ENCODE measurements at regions not wholly inside any gene's neighbourhood (a gene's known extent, or its start where the extent isn't known, plus 50 kb on each side); places are given as distances from the start of the nearest gene placed in this dataset.

DNA sequence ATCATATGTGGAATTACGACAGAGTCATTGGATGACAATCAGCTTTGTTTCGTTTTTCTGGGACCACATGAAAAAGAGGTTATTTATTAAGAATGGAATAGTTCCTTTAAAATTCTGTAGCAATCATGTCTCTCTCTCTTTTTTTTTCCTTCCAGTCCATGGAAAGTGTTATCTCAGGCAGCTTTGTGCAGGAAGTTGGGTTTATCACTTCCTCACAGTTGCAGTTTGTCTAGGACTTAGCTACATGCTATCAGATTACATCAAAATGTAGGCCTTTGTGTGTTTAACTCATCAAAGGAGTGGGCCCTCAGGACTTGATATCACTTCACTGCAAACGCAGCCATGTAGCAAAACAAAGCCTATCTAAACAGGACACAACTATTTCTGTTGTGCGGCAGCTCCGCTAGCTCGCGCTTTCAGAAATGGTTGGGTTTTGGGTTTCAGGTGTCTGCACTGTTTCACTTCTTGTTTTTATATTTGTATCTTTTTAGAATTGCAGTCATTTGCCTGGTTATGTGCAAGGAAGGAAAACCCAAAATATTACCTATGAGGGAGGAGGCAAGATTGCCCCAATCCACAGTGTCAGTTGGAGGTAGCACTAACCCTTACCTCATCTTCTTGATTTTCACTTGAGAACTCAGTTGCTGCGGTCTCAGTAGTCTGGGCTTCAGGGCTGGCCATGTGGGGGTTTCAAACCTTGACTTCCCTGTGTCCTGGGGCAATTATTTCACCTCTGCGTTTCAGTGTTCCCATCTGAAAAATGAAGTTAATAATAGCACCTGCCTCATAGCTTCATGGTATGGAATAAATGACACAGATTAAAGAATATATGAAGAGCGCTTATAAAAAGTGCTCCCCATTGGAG, 66.7 kb downstream of the HHEX start:
- no peaks in the 10 kb centered on the region for H3K4me1 ChIP-seq (ENCODE audit: control insufficient read depth in 2 of 2, insufficient read depth in 2 of 2, low read length in 2 of 2)
- ATAC-seq = peak; percentile 38
- no peaks in the 10 kb centered on the region for H3K27me3 ChIP-seq (ENCODE audit: control insufficient read depth in 2 of 2, insufficient read depth in 2 of 2, low read length in 2 of 2)
- no peak overlapping the region for H3K27ac Mint-ChIP-seq
- H3K4me3 ChIP-seq (ENCODE audit: low read length) = no peak overlapping the region
- ChIA-PET CTCF (no interaction called here), POLR2A (no interaction called here)
- H3K4me3 Mint-ChIP-seq = no peak overlapping the region
- H3K36me3 Mint-ChIP-seq = no peaks in the 10 kb centered on the region
- no peaks in the 10 kb centered on the region for H3K36me3 ChIP-seq (ENCODE audit: control insufficient read depth in 2 of 3, insufficient read depth in 3 of 3, low read length in 3 of 3)
- DNase-seq = no peak
- H3K4me1 Mint-ChIP-seq = peaks cover 0 to 20% (median 12%) of the 10 kb centered on the region in 7 donors
- peaks cover 0 to 3% (median 0%) of the 10 kb centered on the region in 5 donors for H3K27me3 Mint-ChIP-seq
- intact Hi-C loops (cut with micrococcal nuclease) = no loop called here
- H3K27ac ChIP-seq (ENCODE audit: low read depth, low read length) = no peak overlapping the region
- no peaks in the 10 kb centered on the region for H3K9me3 Mint-ChIP-seq
- no peaks in the 10 kb centered on the region for H3K9me3 ChIP-seq (ENCODE audit: control insufficient read depth in 2 of 3, low read length in 3 of 3)

- ATAC-seq = peak; percentile 86
- no peaks in the 10 kb centered on the region for H3K36me3 ChIP-seq (ENCODE audit: control insufficient read depth in 2 of 3, insufficient read depth in 3 of 3, low read length in 3 of 3)
- no peaks in the 10 kb centered on the region for H3K4me1 ChIP-seq (ENCODE audit: control insufficient read depth in 2 of 2, insufficient read depth in 2 of 2, low read length in 2 of 2)
- H3K9me3 Mint-ChIP-seq = no peaks in the 10 kb centered on the region
- intact Hi-C loops (cut with micrococcal nuclease) = no loop called here
- CTCF ChIA-PET = no interaction called here
- no peaks in the 10 kb centered on the region for H3K36me3 Mint-ChIP-seq
- H3K27ac ChIP-seq (ENCODE audit: low read depth, low read length) = no peak overlapping the region
- H3K4me3 ChIP-seq (ENCODE audit: low read length) = no peak overlapping the region
- POLR2A ChIA-PET = no interaction called here
- H3K9me3 ChIP-seq (ENCODE audit: control insufficient read depth in 2 of 3, low read length in 3 of 3) = no peaks in the 10 kb centered on the region
- H3K4me1 Mint-ChIP-seq = peaks cover 0 to 20% (median 12%) of the 10 kb centered on the region in 7 donors
- peak in 1 of 9 donors; percentile 17 for DNase-seq
- no peak overlapping the region for H3K27ac Mint-ChIP-seq
- peaks cover 0 to 8% (median 0%) of the 10 kb centered on the region in 5 donors for H3K27me3 Mint-ChIP-seq
- no peaks in the 10 kb centered on the region for H3K27me3 ChIP-seq (ENCODE audit: control insufficient read depth in 2 of 2, insufficient read depth in 2 of 2, low read length in 2 of 2)
- no peak overlapping the region for H3K4me3 Mint-ChIP-seq
Observed at GRCh38 chr10:92757066-92757710, 67.4 kb downstream of the HHEX start.

DNA sequence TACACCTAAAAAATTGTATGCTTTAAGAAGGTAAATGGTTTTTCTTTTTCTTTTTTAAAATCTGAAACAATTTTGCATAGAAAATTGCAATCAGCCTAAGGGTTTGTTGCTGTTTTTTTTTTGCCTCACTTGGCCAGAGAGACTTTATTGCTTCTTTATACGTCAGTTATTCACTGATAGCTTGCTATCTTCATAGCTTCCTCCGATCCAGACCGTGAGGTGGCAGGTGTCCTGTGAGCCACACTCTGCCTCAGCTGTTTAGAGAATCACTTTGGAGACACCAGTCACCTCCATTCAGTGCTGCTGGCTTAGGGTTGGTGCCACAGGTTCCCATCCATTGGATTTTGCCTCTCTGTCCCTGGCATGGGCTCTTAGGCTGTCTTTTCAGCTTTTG, 68.0 kb downstream of the HHEX start:
- Mint-ChIP-seq H3K9me3 (no peaks in the 10 kb centered on the region), H3K36me3 (no peaks in the 10 kb centered on the region), H3K4me3 (no peak overlapping the region), H3K27me3 (peaks cover 0 to 8% (median 0%) of the 10 kb centered on the region in 5 donors), H3K4me1 (peaks cover 0 to 20% (median 12%) of the 10 kb centered on the region in 7 donors), H3K27ac (no peak overlapping the region)
- ATAC-seq (no peak), DNase-seq (no peak)
- no peaks in the 10 kb centered on the region for H3K27me3 ChIP-seq (ENCODE audit: control insufficient read depth in 2 of 2, insufficient read depth in 2 of 2, low read length in 2 of 2)
- CTCF ChIA-PET = interaction anchor here (0.6 kb wide), 1 partner anchor 16 kb away, joined by 5 read pairs; no protein-coding TSS in a partner anchor
- H3K4me1 ChIP-seq (ENCODE audit: control insufficient read depth in 2 of 2, insufficient read depth in 2 of 2, low read length in 2 of 2) = no peaks in the 10 kb centered on the region
- intact Hi-C loops (cut with micrococcal nuclease) = no loop called here
- no peaks in the 10 kb centered on the region for H3K36me3 ChIP-seq (ENCODE audit: control insufficient read depth in 2 of 3, insufficient read depth in 3 of 3, low read length in 3 of 3)
- H3K9me3 ChIP-seq (ENCODE audit: control insufficient read depth in 2 of 3, low read length in 3 of 3) = no peaks in the 10 kb centered on the region
- H3K4me3 ChIP-seq (ENCODE audit: low read length) = no peak overlapping the region
- POLR2A ChIA-PET = no interaction called here
- no peak overlapping the region for H3K27ac ChIP-seq (ENCODE audit: low read depth, low read length)

- Histone ChIP-seq H3K4me1 (ENCODE audit: control insufficient read depth in 2 of 2, insufficient read depth in 2 of 2, low read length in 2 of 2) (no peaks in the 10 kb centered on the region), H3K27me3 (ENCODE audit: control insufficient read depth in 2 of 2, insufficient read depth in 2 of 2, low read length in 2 of 2) (no peaks in the 10 kb centered on the region), H3K4me3 (ENCODE audit: low read length) (no peak overlapping the region), H3K9me3 (ENCODE audit: control insufficient read depth in 2 of 3, low read length in 3 of 3) (no peaks in the 10 kb centered on the region), H3K36me3 (ENCODE audit: control insufficient read depth in 2 of 3, insufficient read depth in 3 of 3, low read length in 3 of 3) (no peaks in the 10 kb centered on the region), H3K27ac (ENCODE audit: low read depth, low read length) (no peak overlapping the region)
- Mint-ChIP-seq H3K36me3 (no peaks in the 10 kb centered on the region), H3K27me3 (peaks cover 2 to 9% (median 5%) of the 10 kb centered on the region in 5 donors), H3K9me3 (no peaks in the 10 kb centered on the region), H3K4me1 (peaks cover 0 to 20% (median 12%) of the 10 kb centered on the region in 7 donors), H3K27ac (no peak overlapping the region), H3K4me3 (no peak overlapping the region)
- POLR2A ChIA-PET = no interaction called here
- no peak for DNase-seq
- ATAC-seq = no peak
- intact Hi-C loops (cut with micrococcal nuclease) = no loop called here
- CTCF ChIA-PET = no interaction called here
Observed at GRCh38 chr10:92758594-92758993, 68.8 kb downstream of the HHEX start.

DNA sequence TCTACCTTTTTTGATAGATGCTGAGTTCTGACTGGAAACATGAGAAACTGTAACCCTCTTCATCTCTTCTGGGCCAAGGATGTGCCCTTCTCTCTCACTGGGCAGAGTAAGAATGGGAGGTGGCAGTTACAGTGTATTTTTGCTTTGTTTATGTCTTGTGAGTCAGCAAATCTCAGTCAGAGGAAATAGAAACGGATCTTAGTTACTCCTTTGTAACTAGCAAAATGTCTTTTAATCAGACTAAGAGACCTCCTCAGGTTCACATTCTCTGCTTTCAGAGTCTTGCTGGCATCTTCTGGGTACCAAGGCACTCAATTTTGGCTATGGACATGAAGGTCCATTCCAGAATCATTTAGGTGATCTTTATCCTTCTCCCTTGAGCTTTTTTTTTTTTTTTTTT, 70.9 kb downstream of the HHEX start:
- ATAC-seq (peak; percentile 21), DNase-seq (no peak)
- no peak overlapping the region for H3K4me3 ChIP-seq (ENCODE audit: low read length)
- H3K36me3 ChIP-seq (ENCODE audit: control insufficient read depth in 2 of 3, insufficient read depth in 3 of 3, low read length in 3 of 3) = no peaks in the 10 kb centered on the region
- H3K36me3 Mint-ChIP-seq = peaks cover 0 to 2% (median 0%) of the 10 kb centered on the region in 5 donors
- intact Hi-C loops (cut with micrococcal nuclease) = no loop called here
- H3K9me3 Mint-ChIP-seq = peaks cover 0 to 2% (median 0%) of the 10 kb centered on the region in 11 donors
- no peaks in the 10 kb centered on the region for H3K9me3 ChIP-seq (ENCODE audit: control insufficient read depth in 2 of 3, low read length in 3 of 3)
- H3K4me1 ChIP-seq (ENCODE audit: control insufficient read depth in 2 of 2, insufficient read depth in 2 of 2, low read length in 2 of 2) = no peaks in the 10 kb centered on the region
- peaks cover 11 to 22% (median 19%) of the 10 kb centered on the region in 5 donors for H3K27me3 Mint-ChIP-seq
- H3K27ac Mint-ChIP-seq = no peak overlapping the region
- CTCF ChIA-PET = no interaction called here
- H3K4me3 Mint-ChIP-seq = no peak overlapping the region
- no peaks in the 10 kb centered on the region for H3K27me3 ChIP-seq (ENCODE audit: control insufficient read depth in 2 of 2, insufficient read depth in 2 of 2, low read length in 2 of 2)
- peaks cover 0 to 20% (median 12%) of the 10 kb centered on the region in 7 donors for H3K4me1 Mint-ChIP-seq
- H3K27ac ChIP-seq (ENCODE audit: low read depth, low read length) = no peak overlapping the region
- POLR2A ChIA-PET = no interaction called here

DNA sequence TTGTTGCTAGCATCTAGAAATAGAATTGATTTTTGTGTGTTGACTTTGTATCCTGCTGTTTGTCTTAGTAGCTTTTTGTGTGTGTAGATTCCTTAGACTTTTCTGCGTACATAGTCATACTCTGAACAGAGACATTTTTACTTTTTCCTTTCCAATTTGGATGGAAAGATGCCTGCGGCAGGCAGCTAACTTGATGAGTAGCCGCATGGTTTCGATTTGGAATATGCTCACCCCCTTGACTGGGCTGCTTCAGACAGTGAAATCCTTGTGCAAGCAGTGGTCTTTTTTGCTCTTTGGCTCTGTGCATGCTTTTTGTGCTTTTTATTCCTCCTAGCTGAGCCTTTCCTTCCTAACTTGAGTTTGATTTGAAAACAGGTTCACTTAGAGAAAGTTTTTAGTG, 71.8 kb downstream of the HHEX start:
- H3K27ac ChIP-seq (ENCODE audit: low read depth, low read length) = no peak overlapping the region
- H3K4me1 ChIP-seq (ENCODE audit: control insufficient read depth in 2 of 2, insufficient read depth in 2 of 2, low read length in 2 of 2) = no peaks in the 10 kb centered on the region
- Mint-ChIP-seq H3K27ac (no peak overlapping the region), H3K9me3 (peaks cover 0 to 2% (median 0%) of the 10 kb centered on the region in 11 donors), H3K27me3 (peaks cover 14 to 27% (median 23%) of the 10 kb centered on the region in 5 donors), H3K36me3 (peaks cover 0 to 5% (median 0%) of the 10 kb centered on the region in 5 donors), H3K4me1 (peaks cover 0 to 14% (median 8%) of the 10 kb centered on the region in 7 donors), H3K4me3 (no peak overlapping the region)
- H3K36me3 ChIP-seq (ENCODE audit: control insufficient read depth in 2 of 3, insufficient read depth in 3 of 3, low read length in 3 of 3) = no peaks in the 10 kb centered on the region
- H3K27me3 ChIP-seq (ENCODE audit: control insufficient read depth in 2 of 2, insufficient read depth in 2 of 2, low read length in 2 of 2) = no peaks in the 10 kb centered on the region
- ChIA-PET POLR2A (no interaction called here), CTCF (no interaction called here)
- DNase-seq = no peak
- intact Hi-C loops (cut with micrococcal nuclease) = no loop called here
- H3K4me3 ChIP-seq (ENCODE audit: low read length) = no peak overlapping the region
- H3K9me3 ChIP-seq (ENCODE audit: control insufficient read depth in 2 of 3, low read length in 3 of 3) = no peaks in the 10 kb centered on the region
- no peak for ATAC-seq
